ENCODE measurements at regions not wholly inside any gene's neighbourhood (a gene's known extent, or its start where the extent isn't known, plus 50 kb on each side); places are given as distances from the start of the nearest gene placed in this dataset.

- DNase-seq (ENCODE audit: low read depth) = no peak
- no peaks in the 10 kb centered on the region for H3K27me3 ChIP-seq (ENCODE audit: control insufficient read depth, insufficient read depth, low read length)
- no peak for TF ChIP-seq CTCF (IDR thresholded peaks at IDR 0.05; ENCODE audit: insufficient read depth, low read length, poor library complexity, severe bottlenecking)
- no peak overlapping the region for H3K4me3 ChIP-seq (ENCODE audit: low read depth, low read length)
- H3K36me3 ChIP-seq (ENCODE audit: control insufficient read depth, insufficient read depth, low read length) = no peaks in the 10 kb centered on the region
Measured at GRCh38 chr4:175871774-175872405, 59.8 kb upstream of the GPM6A start.

DNA sequence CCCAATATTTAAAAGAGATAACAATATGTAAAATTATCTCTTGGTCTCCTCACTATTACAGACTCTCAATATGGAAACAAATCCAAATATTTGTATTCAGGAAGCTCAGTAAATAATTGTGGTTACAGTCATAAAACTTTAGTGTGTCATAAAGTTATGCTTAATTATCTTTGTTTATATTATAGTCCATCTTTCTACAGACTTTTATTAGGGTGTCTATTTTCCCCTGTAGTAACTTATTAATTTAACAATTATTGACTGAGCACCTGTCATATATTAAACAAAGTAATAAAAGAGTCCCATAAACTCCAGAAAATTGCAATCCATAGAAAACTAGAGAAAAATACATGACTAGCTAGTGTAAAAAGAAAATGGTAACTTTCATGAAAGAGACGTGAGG lies 61.6 kb upstream of the GPM6A start:
- Histone ChIP-seq H3K27me3 (ENCODE audit: control insufficient read depth, insufficient read depth, low read length) (no peaks in the 10 kb centered on the region), H3K36me3 (ENCODE audit: control insufficient read depth, insufficient read depth, low read length) (no peaks in the 10 kb centered on the region), H3K4me3 (ENCODE audit: low read depth, low read length) (no peak overlapping the region)
- TF ChIP-seq CTCF (IDR thresholded peaks at IDR 0.05; ENCODE audit: insufficient read depth, low read length, poor library complexity, severe bottlenecking) = no peak
- no peak for DNase-seq (ENCODE audit: low read depth)

GRCh38 chr4:175874306-175874705 lies 62.2 kb upstream of the GPM6A start:
- no peak for DNase-seq (ENCODE audit: low read depth)
- Histone ChIP-seq H3K27me3 (ENCODE audit: control insufficient read depth, insufficient read depth, low read length) (no peaks in the 10 kb centered on the region), H3K4me3 (ENCODE audit: low read depth, low read length) (no peak overlapping the region), H3K36me3 (ENCODE audit: control insufficient read depth, insufficient read depth, low read length) (no peaks in the 10 kb centered on the region)
- no peak for TF ChIP-seq CTCF (IDR thresholded peaks at IDR 0.05; ENCODE audit: insufficient read depth, low read length, poor library complexity, severe bottlenecking)

DNA sequence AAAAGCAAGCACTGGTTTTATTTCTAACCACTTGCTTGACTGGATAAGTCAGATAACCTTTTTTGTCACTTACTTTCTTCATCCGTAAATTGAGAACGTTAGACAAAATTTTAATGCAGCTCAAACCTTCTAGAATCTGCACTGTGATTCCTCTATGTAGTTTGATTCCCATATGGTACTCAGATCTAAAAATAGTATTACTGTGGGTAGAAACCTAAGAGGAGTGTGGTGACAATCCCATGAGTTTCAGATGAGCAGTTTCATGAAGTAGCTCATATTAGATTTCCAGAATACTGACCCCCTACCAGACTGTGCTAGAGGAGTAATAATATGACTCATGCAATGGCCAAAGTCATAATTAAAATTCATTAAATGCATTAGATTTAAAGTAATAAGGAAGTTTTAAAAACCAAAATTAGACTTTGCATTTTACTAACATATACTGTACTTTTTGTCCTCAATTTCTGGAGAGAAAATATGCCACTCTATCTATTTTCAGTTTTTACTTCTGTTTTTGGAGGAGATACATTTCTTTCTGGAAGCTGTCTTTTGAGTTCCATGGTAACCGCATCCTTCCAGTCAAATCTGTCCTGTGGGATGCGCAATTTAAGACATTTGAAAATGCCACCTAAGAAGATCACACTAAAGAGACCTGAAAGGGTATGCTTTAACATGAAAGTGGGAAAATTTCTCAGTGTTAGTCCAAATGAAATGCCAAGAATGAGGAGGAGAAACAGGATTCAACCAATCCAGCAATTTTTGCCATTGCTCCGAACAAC lies 64.1 kb upstream of the GPM6A start:
- H3K36me3 ChIP-seq (ENCODE audit: control insufficient read depth, insufficient read depth, low read length) = no peaks in the 10 kb centered on the region
- no peaks in the 10 kb centered on the region for H3K27me3 ChIP-seq (ENCODE audit: control insufficient read depth, insufficient read depth, low read length)
- no peak overlapping the region for H3K4me3 ChIP-seq (ENCODE audit: low read depth, low read length)
- TF ChIP-seq CTCF (IDR thresholded peaks at IDR 0.05; ENCODE audit: insufficient read depth, low read length, poor library complexity, severe bottlenecking) = no peak
- no peak for DNase-seq (ENCODE audit: low read depth)

- H3K27me3 ChIP-seq (ENCODE audit: control insufficient read depth, insufficient read depth, low read length) = no peaks in the 10 kb centered on the region
- no peak overlapping the region for H3K4me3 ChIP-seq (ENCODE audit: low read depth, low read length)
- no peak for TF ChIP-seq CTCF (IDR thresholded peaks at IDR 0.05; ENCODE audit: insufficient read depth, low read length, poor library complexity, severe bottlenecking)
- no peaks in the 10 kb centered on the region for H3K36me3 ChIP-seq (ENCODE audit: control insufficient read depth, insufficient read depth, low read length)
- no peak for DNase-seq (ENCODE audit: low read depth)
Measured at GRCh38 chr4:175882891-175883290, 70.8 kb upstream of the GPM6A start.
